ENCODE measurements at regions not wholly inside any gene's neighbourhood (a gene's known extent, or its start where the extent isn't known, plus 50 kb on each side); places are given as distances from the start of the nearest gene placed in this dataset.

- no peaks in the 10 kb centered on the region for H3K27me3 ChIP-seq (ENCODE audit: control insufficient read depth in 1 of 2, insufficient read depth in 2 of 2, low read length in 2 of 2)
Observed at GRCh38 chr16:5537347-5537746, 439.8 kb upstream of the EEF2KMT start.

GRCh38 chr16:5533321-5533888, 435.8 kb upstream of the EEF2KMT start:
- Histone ChIP-seq H3K9ac (ENCODE audit: low read depth in 1 of 2, low read length in 2 of 2) (no peak overlapping the region), H3K27ac (ENCODE audit: low read depth, low read length) (no peak overlapping the region), H3K4me1 (ENCODE audit: control insufficient read depth in 1 of 2, insufficient read depth in 2 of 2, low read length in 2 of 2) (no peaks in the 10 kb centered on the region), H3K27me3 (ENCODE audit: control insufficient read depth in 1 of 2, insufficient read depth in 2 of 2, low read length in 2 of 2) (no peaks in the 10 kb centered on the region), H3K4me3 (ENCODE audit: low read depth in 1 of 2, low read length in 2 of 2) (no peak overlapping the region), H3K36me3 (ENCODE audit: control insufficient read depth in 1 of 2, insufficient read depth in 2 of 2, low read length in 2 of 2) (no peaks in the 10 kb centered on the region), H3K9me3 (ENCODE audit: control insufficient read depth in 1 of 2, low read length in 2 of 2) (peaks cover 0 to 8% of the 10 kb centered on the region in 2 donors)

More at GRCh38 chr16:5537347-5537746, 439.8 kb upstream of the EEF2KMT start:
- H3K4me3 ChIP-seq (ENCODE audit: low read depth in 1 of 2, low read length in 2 of 2) = no peak overlapping the region
- H3K27ac ChIP-seq (ENCODE audit: low read depth, low read length) = no peak overlapping the region
- no peaks in the 10 kb centered on the region for H3K4me1 ChIP-seq (ENCODE audit: control insufficient read depth in 1 of 2, insufficient read depth in 2 of 2, low read length in 2 of 2)
- no peak overlapping the region for H3K9ac ChIP-seq (ENCODE audit: low read depth in 1 of 2, low read length in 2 of 2)
- peaks cover 0 to 8% of the 10 kb centered on the region in 2 donors for H3K9me3 ChIP-seq (ENCODE audit: control insufficient read depth in 1 of 2, low read length in 2 of 2)
- no peaks in the 10 kb centered on the region for H3K36me3 ChIP-seq (ENCODE audit: control insufficient read depth in 1 of 2, insufficient read depth in 2 of 2, low read length in 2 of 2)

DNA sequence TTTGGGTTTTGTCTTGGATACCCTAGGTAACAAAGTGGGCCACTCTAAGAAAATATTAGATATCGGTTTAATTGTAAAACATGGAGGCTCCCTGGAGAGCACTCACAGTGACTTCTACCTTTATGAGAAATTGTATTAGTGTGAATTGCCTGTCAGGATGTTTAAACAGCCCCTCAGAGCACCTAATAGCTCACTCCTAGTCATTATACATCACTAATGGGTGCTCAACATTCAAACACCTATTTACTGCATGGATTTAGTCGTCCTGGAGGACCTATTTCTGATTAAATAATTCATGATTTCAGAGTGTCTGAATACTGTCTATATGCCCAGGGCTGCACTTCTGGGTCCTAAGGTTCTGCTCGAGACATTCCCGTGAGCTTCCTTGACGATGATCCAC, 430.2 kb upstream of the EEF2KMT start:
- Histone ChIP-seq H3K4me3 (ENCODE audit: low read depth in 1 of 2, low read length in 2 of 2) (no peak overlapping the region), H3K9ac (ENCODE audit: low read depth in 1 of 2, low read length in 2 of 2) (no peak overlapping the region), H3K4me1 (ENCODE audit: control insufficient read depth in 1 of 2, insufficient read depth in 2 of 2, low read length in 2 of 2) (no peaks in the 10 kb centered on the region), H3K9me3 (ENCODE audit: control insufficient read depth in 1 of 2, low read length in 2 of 2) (no peaks in the 10 kb centered on the region), H3K27me3 (ENCODE audit: control insufficient read depth in 1 of 2, insufficient read depth in 2 of 2, low read length in 2 of 2) (no peaks in the 10 kb centered on the region), H3K27ac (ENCODE audit: low read depth, low read length) (no peak overlapping the region), H3K36me3 (ENCODE audit: control insufficient read depth in 1 of 2, insufficient read depth in 2 of 2, low read length in 2 of 2) (no peaks in the 10 kb centered on the region)

DNA sequence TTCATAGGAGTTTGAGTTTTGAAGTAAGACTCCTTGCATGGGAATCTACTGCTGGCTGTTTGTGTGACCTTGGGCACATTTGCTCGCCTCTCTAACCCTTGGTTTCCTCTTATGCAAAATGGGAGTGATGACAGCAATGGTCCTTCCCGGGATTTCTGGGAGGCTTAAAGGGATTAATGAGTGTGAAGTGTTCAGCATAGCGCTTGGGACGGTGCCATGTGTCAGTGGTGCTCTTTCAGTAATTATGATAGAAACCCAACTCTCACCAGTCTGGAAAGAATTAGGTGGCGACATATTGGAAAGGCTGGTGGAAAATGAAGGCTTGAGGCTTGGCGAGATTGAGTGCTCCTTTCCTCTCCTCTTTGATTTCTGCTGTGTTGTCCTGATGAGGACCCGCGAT, 429.2 kb upstream of the EEF2KMT start:
- Histone ChIP-seq H3K27me3 (ENCODE audit: control insufficient read depth in 1 of 2, insufficient read depth in 2 of 2, low read length in 2 of 2) (no peaks in the 10 kb centered on the region), H3K27ac (ENCODE audit: low read depth, low read length) (no peak overlapping the region), H3K9me3 (ENCODE audit: control insufficient read depth in 1 of 2, low read length in 2 of 2) (no peaks in the 10 kb centered on the region), H3K36me3 (ENCODE audit: control insufficient read depth in 1 of 2, insufficient read depth in 2 of 2, low read length in 2 of 2) (no peaks in the 10 kb centered on the region), H3K4me1 (ENCODE audit: control insufficient read depth in 1 of 2, insufficient read depth in 2 of 2, low read length in 2 of 2) (no peaks in the 10 kb centered on the region), H3K4me3 (ENCODE audit: low read depth in 1 of 2, low read length in 2 of 2) (no peak overlapping the region), H3K9ac (ENCODE audit: low read depth in 1 of 2, low read length in 2 of 2) (no peak overlapping the region)

GRCh38 chr16:5523829-5524228, 426.2 kb upstream of the EEF2KMT start:
- no peak overlapping the region for H3K9ac ChIP-seq (ENCODE audit: low read depth in 1 of 2, low read length in 2 of 2)
- no peaks in the 10 kb centered on the region for H3K27me3 ChIP-seq (ENCODE audit: control insufficient read depth in 1 of 2, insufficient read depth in 2 of 2, low read length in 2 of 2)
- no peaks in the 10 kb centered on the region for H3K4me1 ChIP-seq (ENCODE audit: control insufficient read depth in 1 of 2, insufficient read depth in 2 of 2, low read length in 2 of 2)
- H3K36me3 ChIP-seq (ENCODE audit: control insufficient read depth in 1 of 2, insufficient read depth in 2 of 2, low read length in 2 of 2) = no peaks in the 10 kb centered on the region
- H3K4me3 ChIP-seq (ENCODE audit: low read depth in 1 of 2, low read length in 2 of 2) = no peak overlapping the region
- H3K27ac ChIP-seq (ENCODE audit: low read depth, low read length) = no peak overlapping the region
- H3K9me3 ChIP-seq (ENCODE audit: control insufficient read depth in 1 of 2, low read length in 2 of 2) = no peaks in the 10 kb centered on the region

DNA sequence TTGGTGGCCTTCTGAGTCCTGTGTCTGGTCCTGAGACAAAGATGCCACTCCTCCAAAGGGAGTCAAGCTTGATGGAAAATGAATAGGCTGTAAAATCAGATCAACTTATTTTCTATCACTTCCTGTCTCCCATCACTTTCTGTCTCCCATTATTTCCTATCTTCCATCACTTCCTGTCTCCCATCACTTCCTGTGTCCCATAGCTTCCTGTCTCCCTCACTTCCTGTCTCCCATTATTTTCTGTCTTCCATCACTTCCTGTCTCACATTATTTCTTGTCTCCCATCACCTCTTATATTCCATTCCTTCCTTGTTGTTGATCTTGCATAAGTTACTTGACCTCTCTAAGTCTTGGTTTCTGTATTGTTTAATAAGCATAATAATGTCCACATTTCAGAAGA, 418.5 kb upstream of the EEF2KMT start:
- no peaks in the 10 kb centered on the region for H3K9me3 ChIP-seq (ENCODE audit: control insufficient read depth in 1 of 2, low read length in 2 of 2)
- no peaks in the 10 kb centered on the region for H3K36me3 ChIP-seq (ENCODE audit: control insufficient read depth in 1 of 2, insufficient read depth in 2 of 2, low read length in 2 of 2)
- no peak overlapping the region for H3K4me3 ChIP-seq (ENCODE audit: low read depth in 1 of 2, low read length in 2 of 2)
- H3K27ac ChIP-seq (ENCODE audit: low read depth, low read length) = no peak overlapping the region
- H3K27me3 ChIP-seq (ENCODE audit: control insufficient read depth in 1 of 2, insufficient read depth in 2 of 2, low read length in 2 of 2) = no peaks in the 10 kb centered on the region
- no peak overlapping the region for H3K9ac ChIP-seq (ENCODE audit: low read depth in 1 of 2, low read length in 2 of 2)
- H3K4me1 ChIP-seq (ENCODE audit: control insufficient read depth in 1 of 2, insufficient read depth in 2 of 2, low read length in 2 of 2) = no peaks in the 10 kb centered on the region

DNA sequence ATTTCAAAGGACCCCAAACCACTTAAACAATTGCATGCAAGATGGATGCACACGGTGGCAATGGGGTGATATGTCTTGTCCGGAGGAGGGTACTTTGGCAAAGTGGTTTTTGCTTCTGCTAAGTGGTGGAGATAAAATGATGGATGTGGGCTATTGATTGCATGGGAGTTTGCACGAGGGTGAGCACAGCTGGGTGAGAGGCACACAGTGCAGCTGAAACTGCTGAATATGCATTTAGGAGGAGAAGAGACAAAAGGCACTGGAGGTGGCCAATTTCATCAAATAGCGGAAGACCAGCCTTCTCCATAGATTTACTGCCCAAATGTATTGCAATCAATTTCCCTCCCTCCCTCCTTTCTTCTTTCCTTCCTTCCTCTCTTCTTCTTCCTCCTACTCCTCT, 414.4 kb upstream of the EEF2KMT start:
- no peaks in the 10 kb centered on the region for H3K27me3 ChIP-seq (ENCODE audit: control insufficient read depth in 1 of 2, insufficient read depth in 2 of 2, low read length in 2 of 2)
- H3K36me3 ChIP-seq (ENCODE audit: control insufficient read depth in 1 of 2, insufficient read depth in 2 of 2, low read length in 2 of 2) = no peaks in the 10 kb centered on the region
- no peaks in the 10 kb centered on the region for H3K9me3 ChIP-seq (ENCODE audit: control insufficient read depth in 1 of 2, low read length in 2 of 2)
- no peak overlapping the region for H3K9ac ChIP-seq (ENCODE audit: low read depth in 1 of 2, low read length in 2 of 2)
- H3K27ac ChIP-seq (ENCODE audit: low read depth, low read length) = no peak overlapping the region
- H3K4me1 ChIP-seq (ENCODE audit: control insufficient read depth in 1 of 2, insufficient read depth in 2 of 2, low read length in 2 of 2) = no peaks in the 10 kb centered on the region
- no peak overlapping the region for H3K4me3 ChIP-seq (ENCODE audit: low read depth in 1 of 2, low read length in 2 of 2)

- Histone ChIP-seq H3K27me3 (ENCODE audit: control insufficient read depth in 1 of 2, insufficient read depth in 2 of 2, low read length in 2 of 2) (no peaks in the 10 kb centered on the region), H3K9ac (ENCODE audit: low read depth in 1 of 2, low read length in 2 of 2) (no peak overlapping the region), H3K9me3 (ENCODE audit: control insufficient read depth in 1 of 2, low read length in 2 of 2) (no peaks in the 10 kb centered on the region)
Observed at GRCh38 chr16:5510819-5511370, 413.3 kb upstream of the EEF2KMT start.

GRCh38 chr16:5509794-5510193, 412.2 kb upstream of the EEF2KMT start:
- Histone ChIP-seq H3K36me3 (ENCODE audit: control insufficient read depth in 1 of 2, insufficient read depth in 2 of 2, low read length in 2 of 2) (no peaks in the 10 kb centered on the region), H3K27me3 (ENCODE audit: control insufficient read depth in 1 of 2, insufficient read depth in 2 of 2, low read length in 2 of 2) (no peaks in the 10 kb centered on the region), H3K4me1 (ENCODE audit: control insufficient read depth in 1 of 2, insufficient read depth in 2 of 2, low read length in 2 of 2) (no peaks in the 10 kb centered on the region), H3K9ac (ENCODE audit: low read depth in 1 of 2, low read length in 2 of 2) (no peak overlapping the region), H3K4me3 (ENCODE audit: low read depth in 1 of 2, low read length in 2 of 2) (no peak overlapping the region), H3K9me3 (ENCODE audit: control insufficient read depth in 1 of 2, low read length in 2 of 2) (no peaks in the 10 kb centered on the region), H3K27ac (ENCODE audit: low read depth, low read length) (no peak overlapping the region)

More at GRCh38 chr16:5510819-5511370, 413.3 kb upstream of the EEF2KMT start:
- no peak overlapping the region for H3K27ac ChIP-seq (ENCODE audit: low read depth, low read length)
- H3K4me3 ChIP-seq (ENCODE audit: low read depth in 1 of 2, low read length in 2 of 2) = no peak overlapping the region
- H3K4me1 ChIP-seq (ENCODE audit: control insufficient read depth in 1 of 2, insufficient read depth in 2 of 2, low read length in 2 of 2) = no peaks in the 10 kb centered on the region
- no peaks in the 10 kb centered on the region for H3K36me3 ChIP-seq (ENCODE audit: control insufficient read depth in 1 of 2, insufficient read depth in 2 of 2, low read length in 2 of 2)

DNA sequence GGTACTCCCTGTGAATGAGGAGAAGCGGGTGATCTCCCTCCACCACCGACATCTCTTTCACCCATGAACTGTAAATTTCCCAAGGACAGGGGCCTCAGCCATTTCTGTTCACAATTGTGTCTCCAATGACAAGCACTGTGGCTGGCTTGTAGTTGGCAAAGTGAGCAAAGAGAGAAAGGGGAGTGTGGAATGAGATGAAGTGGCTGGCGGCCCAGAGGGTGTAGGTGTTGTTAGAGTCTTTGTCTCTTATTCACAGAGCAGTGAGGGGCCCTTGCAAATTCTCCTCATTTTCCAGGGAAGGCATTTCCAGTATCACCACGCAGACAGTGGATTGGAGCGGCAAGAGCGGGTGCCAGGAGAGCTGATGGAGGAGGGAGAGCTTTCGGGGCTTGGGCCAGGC, 411.7 kb upstream of the EEF2KMT start:
- Histone ChIP-seq H3K9me3 (ENCODE audit: control insufficient read depth in 1 of 2, low read length in 2 of 2) (no peaks in the 10 kb centered on the region), H3K27me3 (ENCODE audit: control insufficient read depth in 1 of 2, insufficient read depth in 2 of 2, low read length in 2 of 2) (no peaks in the 10 kb centered on the region), H3K4me1 (ENCODE audit: control insufficient read depth in 1 of 2, insufficient read depth in 2 of 2, low read length in 2 of 2) (no peaks in the 10 kb centered on the region), H3K36me3 (ENCODE audit: control insufficient read depth in 1 of 2, insufficient read depth in 2 of 2, low read length in 2 of 2) (no peaks in the 10 kb centered on the region), H3K27ac (ENCODE audit: low read depth, low read length) (no peak overlapping the region), H3K9ac (ENCODE audit: low read depth in 1 of 2, low read length in 2 of 2) (no peak overlapping the region), H3K4me3 (ENCODE audit: low read depth in 1 of 2, low read length in 2 of 2) (no peak overlapping the region)
